T-cell (primary cell): ENCODE measurements at regions not wholly inside any gene's neighbourhood (a gene's known extent, or its start where the extent isn't known, plus 50 kb on each side); places are given as distances from the start of the nearest gene placed in this dataset.

Experiments used
- ATAC-seq, 4 experiments: fragments of 200-7000 bp in 3 of 4; fragments of 150-1000 bp in 1 of 4; cut with Tn5 transposase; replicated peaks in 1 of 4; 1 replicate in 3 of 4; 2 replicates in 1 of 4; pipeline ENCODE4 v1.10.0; 2021; ENCODE audit warnings: moderate library complexity in 3 of 4, mild to moderate bottlenecking in 2 of 4, moderate number of reproducible peaks in 1 of 4
- CTCF ChIA-PET, 2 donors: fragments of 300-600 bp; sonication (Branson Sonifier 250); formaldehyde crosslinking; loops; one replicate each; lab custom pipeline; 2022; ENCODE audit warnings: antibody characterized with exemption in 2 of 2; lab: Charles Lee
- POLR2A ChIA-PET, 2 donors: fragments of 300-600 bp; sonication (Branson Sonifier 250); formaldehyde crosslinking; loops; one replicate each; lab custom pipeline; 2022; ENCODE audit warnings: antibody characterized with exemption in 2 of 2; lab: Charles Lee
- DNase-seq, 35 experiments: peaks; one replicate each; pipeline versions ENCODE4 v3.0.0 to v3.0.0-alpha.2; 2013 to 2023
- H3K27ac ChIP-seq: one replicate; pipeline ENCODE4 v1.5.1; 2013; ENCODE audit warnings: low read length
- H3K27me3 ChIP-seq, 2 experiments: replicated peaks in 1 of 2; 1 replicate in 1 of 2; 2 replicates in 1 of 2; pipeline versions ENCODE4 v1.6.1 to v1.7.0; 2013; ENCODE audit warnings: low read length in 1 of 2, mixed read lengths in 1 of 2; ENCODE audit not compliant: control insufficient read depth in 2 of 2, insufficient read depth in 2 of 2; ENCODE audit errors: extremely low read depth in 1 of 2
- H3K36me3 ChIP-seq, 2 donors: 1 replicate in 1 of 2; 2 replicates in 1 of 2; pipeline versions ENCODE4 v1.6.1 to v1.7.0; 2013; ENCODE audit warnings: low read length in 1 of 2; ENCODE audit not compliant: control insufficient read depth in 2 of 2, insufficient read depth in 1 of 2; ENCODE audit errors: extremely low read depth in 1 of 2
- H3K4me1 ChIP-seq, 2 experiments: 1 replicate in 1 of 2; 2 replicates in 1 of 2; pipeline versions ENCODE4 v1.6.1 to v1.7.0; 2013; ENCODE audit warnings: low read length in 2 of 2, mixed read lengths in 1 of 2; ENCODE audit not compliant: insufficient read depth in 2 of 2, control insufficient read depth in 1 of 2; ENCODE audit errors: extremely low read depth in 1 of 2
- H3K4me3 ChIP-seq, 2 donors: 1 replicate in 1 of 2; 2 replicates in 1 of 2; pipeline versions ENCODE4 v1.5.1 to v1.7.0; 2013; ENCODE audit warnings: mild to moderate bottlenecking in 2 of 2, low read length in 1 of 2, moderate library complexity in 1 of 2; ENCODE audit not compliant: control insufficient read depth in 1 of 2; ENCODE audit errors: extremely low read depth in 1 of 2
- H3K9me3 ChIP-seq: 2 replicates; pipeline ENCODE4 v1.7.0; 2013
- H3K27ac Mint-ChIP-seq, 2 donors: one replicate each; pipeline ENCODE4 v1.8.0; 2020 to 2021; ENCODE audit warnings: mild to moderate bottlenecking in 2 of 2, mixed read lengths in 2 of 2
- H3K27me3 Mint-ChIP-seq, 2 donors: one replicate each; pipeline ENCODE4 v1.8.0; 2021 to 2022; ENCODE audit warnings: mixed read lengths in 2 of 2
- H3K36me3 Mint-ChIP-seq: one replicate; pipeline ENCODE4 v1.8.0; 2021; ENCODE audit warnings: mixed read lengths
- H3K4me1 Mint-ChIP-seq, 3 donors: one replicate each; pipeline ENCODE4 v1.8.0; 2020 to 2022; ENCODE audit warnings: mixed read lengths in 3 of 3, mild to moderate bottlenecking in 1 of 3
- H3K4me3 Mint-ChIP-seq, 3 donors: one replicate each; pipeline ENCODE4 v1.8.0; 2020 to 2022; ENCODE audit warnings: mild to moderate bottlenecking in 3 of 3, mixed read lengths in 3 of 3, moderate library complexity in 3 of 3
- H3K9me3 Mint-ChIP-seq, 3 donors: one replicate each; pipeline ENCODE4 v1.8.0; 2020 to 2022; ENCODE audit warnings: mixed read lengths in 3 of 3
- WGBS: methylation state at CpG from one replicate; pipeline ENCODE4 v1.1.5; 2013; ENCODE audit warnings: missing lambda C conversion rate; ENCODE audit not compliant: insufficient coverage; 5-methylcytosine and 5-hydroxymethylcytosine counted together

DNA sequence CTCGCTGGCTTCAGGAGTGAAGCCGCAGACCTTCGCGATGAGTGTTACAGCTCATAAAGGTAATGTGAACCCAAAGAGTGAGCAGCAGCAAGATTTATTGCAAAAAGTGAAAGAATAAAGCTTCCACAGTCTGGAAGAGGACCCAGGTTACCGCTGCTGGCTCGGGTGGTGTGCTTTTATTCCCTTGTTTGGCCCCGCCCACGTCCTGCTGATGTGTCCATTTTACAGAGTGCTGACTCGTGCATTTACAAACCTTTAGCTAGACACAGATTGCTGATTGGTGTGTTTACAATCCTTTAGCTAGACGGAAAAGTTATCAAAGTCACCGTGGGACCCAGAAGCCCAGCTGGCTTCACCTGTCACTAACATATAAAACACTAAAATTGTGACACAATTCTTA, 1464.5 kb downstream of the ZPLD1 start:
- ATAC-seq (no peak), DNase-seq (no peak)
- no peaks in the 10 kb centered on the region for H3K4me1 Mint-ChIP-seq
- no peaks in the 10 kb centered on the region for H3K36me3 Mint-ChIP-seq
- H3K27ac Mint-ChIP-seq: no peak overlapping the region
- ChIA-PET POLR2A (no interaction called here), CTCF (no interaction called here)
- peaks cover 0 to 7% (median 3%) of the 10 kb centered on the region in 3 donors for H3K9me3 Mint-ChIP-seq
- H3K27ac ChIP-seq: no peak overlapping the region
- no peak overlapping the region for H3K4me3 ChIP-seq
- H3K4me3 Mint-ChIP-seq: no peak overlapping the region
- H3K4me1 ChIP-seq: no peaks in the 10 kb centered on the region
- 52% methylated on average over 6 of the region's 11 CpGs for WGBS
- no peaks in the 10 kb centered on the region for H3K27me3 Mint-ChIP-seq
- H3K9me3 ChIP-seq: no peaks in the 10 kb centered on the region
- H3K36me3 ChIP-seq: no peaks in the 10 kb centered on the region
- H3K27me3 ChIP-seq: no peaks in the 10 kb centered on the region

DNA sequence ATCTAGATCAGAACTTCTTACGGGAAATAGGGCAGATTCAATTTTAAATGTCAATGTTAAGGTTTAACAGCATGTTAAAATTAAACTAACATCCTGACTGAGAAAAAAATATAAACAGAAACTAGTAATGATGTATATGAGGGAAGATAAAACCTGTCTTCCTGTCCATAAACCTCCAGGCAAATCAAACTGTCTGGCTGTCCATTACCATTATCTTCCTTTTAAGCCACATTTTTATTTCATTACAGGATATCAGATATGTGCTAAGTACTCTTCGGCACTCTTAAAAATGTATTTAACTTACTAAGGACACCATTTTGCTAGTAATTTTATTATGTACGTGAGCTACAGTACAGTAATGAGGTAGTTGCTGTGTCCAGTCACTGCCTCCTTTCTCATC, 1461.7 kb upstream of the ALCAM start:
- Histone ChIP-seq H3K36me3 (no peaks in the 10 kb centered on the region), H3K4me1 (no peaks in the 10 kb centered on the region), H3K9me3 (no peaks in the 10 kb centered on the region), H3K27me3 (no peaks in the 10 kb centered on the region), H3K4me3 (no peak overlapping the region), H3K27ac (no peak overlapping the region)
- Mint-ChIP-seq H3K9me3 (peaks cover 0 to 7% (median 3%) of the 10 kb centered on the region in 3 donors), H3K4me3 (no peak overlapping the region), H3K27ac (no peak overlapping the region), H3K4me1 (no peaks in the 10 kb centered on the region), H3K27me3 (no peaks in the 10 kb centered on the region), H3K36me3 (no peaks in the 10 kb centered on the region)
- no CpG with 5 or more reads among the region's 3 CpGs for WGBS
- DNase-seq: no peak
- no peak for ATAC-seq
- ChIA-PET POLR2A (no interaction called here), CTCF (no interaction called here)

DNA sequence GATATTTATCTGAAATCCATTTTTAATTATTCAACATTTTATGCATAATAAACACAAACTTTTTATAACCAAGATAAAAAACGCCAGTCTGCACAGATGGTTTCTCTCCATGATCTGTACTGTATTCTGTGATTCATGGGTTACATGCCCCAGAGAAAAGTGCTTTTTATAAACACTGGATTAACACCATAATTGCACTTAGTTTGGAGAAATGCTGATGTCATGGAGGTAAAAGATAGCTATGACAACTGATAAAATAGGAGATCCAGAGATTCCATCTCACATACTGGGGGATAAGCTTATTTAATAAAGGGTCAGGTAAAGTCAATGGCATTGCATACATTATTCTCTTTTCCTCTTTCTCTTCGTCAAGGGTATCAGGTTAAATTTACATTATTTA, 1460.4 kb upstream of the ALCAM start:
- H3K4me1 Mint-ChIP-seq: no peaks in the 10 kb centered on the region
- H3K36me3 Mint-ChIP-seq: no peaks in the 10 kb centered on the region
- ATAC-seq: no peak
- H3K27me3 Mint-ChIP-seq: no peaks in the 10 kb centered on the region
- ChIA-PET POLR2A (no interaction called here), CTCF (no interaction called here)
- DNase-seq: no peak
- H3K4me3 ChIP-seq: no peak overlapping the region
- H3K4me1 ChIP-seq: no peaks in the 10 kb centered on the region
- H3K9me3 Mint-ChIP-seq: peaks cover 0 to 7% (median 3%) of the 10 kb centered on the region in 3 donors
- no peaks in the 10 kb centered on the region for H3K27me3 ChIP-seq
- no peak overlapping the region for H3K27ac Mint-ChIP-seq
- no CpG with 5 or more reads among the region's 2 CpGs for WGBS
- no peak overlapping the region for H3K27ac ChIP-seq
- H3K4me3 Mint-ChIP-seq: no peak overlapping the region
- no peaks in the 10 kb centered on the region for H3K36me3 ChIP-seq
- H3K9me3 ChIP-seq: no peaks in the 10 kb centered on the region

DNA sequence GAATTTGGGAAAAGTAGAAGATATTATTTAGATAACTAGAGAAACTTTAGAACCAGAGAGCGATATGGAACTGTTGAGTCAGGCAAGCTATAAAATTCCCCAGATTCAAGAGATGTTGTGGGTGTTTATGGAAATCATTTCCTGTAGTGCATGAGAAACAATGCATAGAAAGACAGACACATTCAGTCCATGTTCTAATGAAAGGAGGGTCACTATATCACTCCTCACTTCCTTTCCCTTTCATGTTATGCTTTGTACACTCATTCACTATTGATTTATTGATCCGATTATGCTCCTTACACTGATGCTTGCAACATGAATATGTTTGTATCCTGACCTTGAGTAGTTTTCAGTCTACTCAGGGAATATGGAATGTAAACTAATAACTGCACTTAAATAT, 1459.9 kb upstream of the ALCAM start:
- WGBS: no CpG with 5 or more reads among the region's 2 CpGs
- H3K9me3 ChIP-seq: no peaks in the 10 kb centered on the region
- no peaks in the 10 kb centered on the region for H3K27me3 ChIP-seq
- DNase-seq (no peak), ATAC-seq (no peak)
- H3K4me1 Mint-ChIP-seq: no peaks in the 10 kb centered on the region
- no peaks in the 10 kb centered on the region for H3K27me3 Mint-ChIP-seq
- no peak overlapping the region for H3K27ac Mint-ChIP-seq
- no peak overlapping the region for H3K4me3 ChIP-seq
- CTCF ChIA-PET: no interaction called here
- no peaks in the 10 kb centered on the region for H3K36me3 ChIP-seq
- no peaks in the 10 kb centered on the region for H3K36me3 Mint-ChIP-seq
- POLR2A ChIA-PET: no interaction called here
- H3K4me3 Mint-ChIP-seq: no peak overlapping the region
- H3K9me3 Mint-ChIP-seq: peaks cover 0 to 5% (median 3%) of the 10 kb centered on the region in 3 donors
- no peaks in the 10 kb centered on the region for H3K4me1 ChIP-seq
- no peak overlapping the region for H3K27ac ChIP-seq

DNA sequence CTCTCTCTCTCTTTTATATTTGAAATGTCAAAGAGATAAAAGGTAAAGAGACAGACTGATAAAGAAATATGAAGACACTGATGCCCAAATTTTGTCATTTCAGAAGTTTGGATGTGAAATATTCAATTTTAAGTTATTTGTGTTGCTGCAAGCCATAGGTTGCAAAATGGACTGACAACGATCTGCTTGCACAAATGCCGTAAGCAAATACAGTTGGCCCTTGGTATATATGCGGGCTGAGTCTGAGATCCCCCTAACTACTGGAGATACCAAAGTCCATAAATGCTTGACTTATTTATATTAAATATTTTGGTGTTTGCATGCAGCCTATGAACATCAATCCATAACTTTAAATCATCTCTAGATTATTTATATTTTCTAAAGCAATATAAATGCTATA, 1459.1 kb upstream of the ALCAM start:
- no peak for DNase-seq
- no peaks in the 10 kb centered on the region for H3K9me3 Mint-ChIP-seq
- ATAC-seq: no peak
- CTCF ChIA-PET: no interaction called here
- no peaks in the 10 kb centered on the region for H3K36me3 Mint-ChIP-seq
- Histone ChIP-seq H3K4me1 (no peaks in the 10 kb centered on the region), H3K27ac (no peak overlapping the region), H3K36me3 (no peaks in the 10 kb centered on the region), H3K27me3 (no peaks in the 10 kb centered on the region), H3K4me3 (no peak overlapping the region), H3K9me3 (no peaks in the 10 kb centered on the region)
- POLR2A ChIA-PET: no interaction called here
- no CpG with 5 or more reads among the region's 3 CpGs for WGBS
- no peak overlapping the region for H3K4me3 Mint-ChIP-seq
- no peaks in the 10 kb centered on the region for H3K27me3 Mint-ChIP-seq
- H3K4me1 Mint-ChIP-seq: no peaks in the 10 kb centered on the region
- no peak overlapping the region for H3K27ac Mint-ChIP-seq

DNA sequence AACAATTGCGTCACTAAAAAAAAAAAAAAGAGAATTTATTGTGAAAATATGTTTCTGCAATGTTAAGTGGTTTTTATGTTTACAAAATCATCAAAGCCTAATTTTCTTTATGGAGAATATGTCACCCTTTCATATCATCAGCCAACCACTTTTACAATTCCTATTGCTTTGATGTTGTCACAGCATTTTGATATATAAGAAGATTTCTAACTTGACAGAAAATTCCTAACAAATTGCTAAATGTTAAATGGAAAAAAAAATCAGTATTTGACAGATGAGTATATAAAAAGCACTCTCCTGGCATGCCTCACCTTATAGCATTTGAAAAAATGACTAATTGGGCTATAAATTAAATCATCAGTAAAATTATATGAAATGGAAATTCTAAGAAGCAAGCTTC, 1457.3 kb upstream of the ALCAM start:
- ATAC-seq (no peak), DNase-seq (no peak)
- Histone ChIP-seq H3K27ac (no peak overlapping the region), H3K9me3 (no peaks in the 10 kb centered on the region), H3K4me1 (no peaks in the 10 kb centered on the region), H3K4me3 (no peak overlapping the region), H3K27me3 (no peaks in the 10 kb centered on the region), H3K36me3 (no peaks in the 10 kb centered on the region)
- Mint-ChIP-seq H3K27ac (no peak overlapping the region), H3K9me3 (no peaks in the 10 kb centered on the region), H3K4me3 (no peak overlapping the region), H3K36me3 (no peaks in the 10 kb centered on the region), H3K27me3 (no peaks in the 10 kb centered on the region), H3K4me1 (no peaks in the 10 kb centered on the region)
- CTCF ChIA-PET: no interaction called here
- no CpG with 5 or more reads among the region's 1 CpG for WGBS
- POLR2A ChIA-PET: no interaction called here

DNA sequence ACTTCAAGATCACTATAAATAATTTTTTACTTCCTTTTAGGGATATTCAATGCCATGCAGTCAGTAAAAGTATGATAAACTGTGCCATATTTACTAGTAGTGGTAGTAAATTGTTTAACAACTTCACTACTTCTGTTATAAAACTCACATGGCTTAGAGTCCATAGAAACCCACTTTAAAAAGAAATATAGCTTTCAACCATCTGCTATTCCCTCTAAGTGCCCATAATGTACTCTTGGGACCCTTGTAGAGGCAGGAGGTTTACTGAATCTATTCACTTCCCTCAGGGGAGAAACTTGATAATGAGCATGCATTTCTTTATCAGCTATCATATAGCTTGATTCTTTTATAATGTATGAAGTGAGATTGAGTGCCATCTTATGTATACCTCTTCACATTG, 1448.4 kb upstream of the ALCAM start:
- H3K4me3 ChIP-seq: no peak overlapping the region
- ATAC-seq (no peak), DNase-seq (no peak)
- H3K36me3 ChIP-seq: no peaks in the 10 kb centered on the region
- H3K27ac Mint-ChIP-seq: no peak overlapping the region
- no peaks in the 10 kb centered on the region for H3K4me1 ChIP-seq
- no peaks in the 10 kb centered on the region for H3K4me1 Mint-ChIP-seq
- no peaks in the 10 kb centered on the region for H3K36me3 Mint-ChIP-seq
- ChIA-PET POLR2A (no interaction called here), CTCF (no interaction called here)
- H3K27ac ChIP-seq: no peak overlapping the region
- H3K9me3 ChIP-seq: no peaks in the 10 kb centered on the region
- no peaks in the 10 kb centered on the region for H3K27me3 Mint-ChIP-seq
- H3K27me3 ChIP-seq: no peaks in the 10 kb centered on the region
- peaks cover 0 to 5% (median 0%) of the 10 kb centered on the region in 3 donors for H3K9me3 Mint-ChIP-seq
- H3K4me3 Mint-ChIP-seq: no peak overlapping the region
